MM.1S (cell line): ENCODE measurements at regions not wholly inside any gene's neighbourhood (a gene's known extent, or its start where the extent isn't known, plus 50 kb on each side); places are given as distances from the start of the nearest gene placed in this dataset.

ENCODE experiments used
- DNase-seq: peaks from one replicate; pipeline ENCODE4 v3.0.0-alpha.2; 2015
- H2AFZ ChIP-seq: fragments of 300-600 bp; sonication (generic); 2 replicates; pipeline ENCODE4 v1.6.0; 2016; ENCODE audit warnings: antibody characterized with exemption, low read length
- H3F3A ChIP-seq: fragments of 300-600 bp; sonication (generic); 2 replicates; pipeline ENCODE4 v1.6.1; 2016; ENCODE audit warnings: mild to moderate bottlenecking, antibody characterized with exemption, low read length, moderate library complexity, mixed read lengths; ENCODE audit not compliant: insufficient read depth
- H3K27ac ChIP-seq: fragments of 300-600 bp; sonication (generic); 2 replicates; pipeline ENCODE4 v1.5.1; 2016; ENCODE audit warnings: mild to moderate bottlenecking, low read length
- H3K27me3 ChIP-seq: fragments of 300-600 bp; sonication (generic); replicated peaks from 2 replicates; pipeline ENCODE4 v1.6.0; 2016; ENCODE audit warnings: low read length; ENCODE audit not compliant: insufficient read depth
- H3K36me3 ChIP-seq: fragments of 300-600 bp; sonication (generic); replicated peaks from 2 replicates; pipeline ENCODE4 v1.6.1; 2016; ENCODE audit warnings: mild to moderate bottlenecking, low read length, mixed read lengths; ENCODE audit not compliant: insufficient read depth
- H3K4me1 ChIP-seq: fragments of 300-600 bp; sonication (generic); 2 replicates; pipeline ENCODE4 v1.6.1; 2016; ENCODE audit warnings: low read length, mixed read lengths
- H3K4me2 ChIP-seq: fragments of 300-600 bp; sonication (generic); 2 replicates; pipeline ENCODE4 v1.6.0; 2016; ENCODE audit warnings: low read depth, low read length
- H3K4me3 ChIP-seq: fragments of 300-600 bp; sonication (generic); 2 replicates; pipeline ENCODE4 v1.5.1; 2016; ENCODE audit warnings: low read length, mixed read lengths
- H3K79me2 ChIP-seq: fragments of 300-600 bp; sonication (generic); 2 replicates; pipeline ENCODE4 v1.6.1; 2016; ENCODE audit warnings: mixed run types, low read length, mixed read lengths
- H3K9ac ChIP-seq: fragments of 300-600 bp; sonication (generic); 2 replicates; pipeline ENCODE4 v1.6.1; 2016; ENCODE audit warnings: low read length, mixed read lengths
- H3K9me2 ChIP-seq: fragments of 300-600 bp; sonication (generic); replicated peaks from 2 replicates; pipeline ENCODE4 v1.6.1; 2016; ENCODE audit warnings: mild to moderate bottlenecking, low read length, mixed read lengths; ENCODE audit not compliant: insufficient read depth
- H3K9me3 ChIP-seq: fragments of 300-600 bp; sonication (generic); replicated peaks from 2 replicates; pipeline ENCODE4 v1.6.1; 2016; ENCODE audit warnings: mild to moderate bottlenecking, low read length, mixed read lengths; ENCODE audit not compliant: insufficient read depth
- H4K20me1 ChIP-seq: fragments of 300-600 bp; sonication (generic); 2 replicates; pipeline ENCODE4 v1.6.1; 2016; ENCODE audit warnings: mild to moderate bottlenecking, low read length, moderate library complexity, mixed read lengths; ENCODE audit not compliant: insufficient read depth
- EZH2 ChIP-seq: fragments of 300-600 bp; sonication (generic); optimal IDR thresholded peaks from 2 replicates; pipeline ENCODE3; 2017; ENCODE audit warnings: low read depth, mild to moderate bottlenecking, antibody characterized with exemption, low read length, mixed read lengths
- EZH2phosphoT487 ChIP-seq: fragments of 300-600 bp; sonication (generic); IDR thresholded peaks from 2 replicates; pipeline ENCODE4 v1.6.1; 2018; ENCODE audit warnings: antibody characterized with exemption, low read length
- TF ChIP-seq, protein P1 (sequence below): fragments of 300-600 bp; sonication (generic); IDR thresholded peaks from 2 replicates; pipeline ENCODE4 v1.5.1; 2016; ENCODE audit warnings: antibody characterized with exemption, low read length, mixed read lengths

- Histone ChIP-seq H3K27ac (no peak overlapping the region), H4K20me1 (no peaks in the 10 kb centered on the region), H3K4me3 (no peak overlapping the region), H2AFZ (no peak overlapping the region), H3K9ac (no peak overlapping the region), H3K4me1 (no peaks in the 10 kb centered on the region), H3K4me2 (no peak overlapping the region), H3F3A (no peaks in the 10 kb centered on the region), H3K9me3 (no peaks in the 10 kb centered on the region), H3K9me2 (no peaks in the 10 kb centered on the region), H3K36me3 (no peaks in the 10 kb centered on the region), H3K27me3 (no peaks in the 10 kb centered on the region), H3K79me2 (no peaks in the 10 kb centered on the region)
- TF ChIP-seq EZH2 (no peak), EZH2phosphoT487 (no peak)
- TF ChIP-seq, protein P1, sequence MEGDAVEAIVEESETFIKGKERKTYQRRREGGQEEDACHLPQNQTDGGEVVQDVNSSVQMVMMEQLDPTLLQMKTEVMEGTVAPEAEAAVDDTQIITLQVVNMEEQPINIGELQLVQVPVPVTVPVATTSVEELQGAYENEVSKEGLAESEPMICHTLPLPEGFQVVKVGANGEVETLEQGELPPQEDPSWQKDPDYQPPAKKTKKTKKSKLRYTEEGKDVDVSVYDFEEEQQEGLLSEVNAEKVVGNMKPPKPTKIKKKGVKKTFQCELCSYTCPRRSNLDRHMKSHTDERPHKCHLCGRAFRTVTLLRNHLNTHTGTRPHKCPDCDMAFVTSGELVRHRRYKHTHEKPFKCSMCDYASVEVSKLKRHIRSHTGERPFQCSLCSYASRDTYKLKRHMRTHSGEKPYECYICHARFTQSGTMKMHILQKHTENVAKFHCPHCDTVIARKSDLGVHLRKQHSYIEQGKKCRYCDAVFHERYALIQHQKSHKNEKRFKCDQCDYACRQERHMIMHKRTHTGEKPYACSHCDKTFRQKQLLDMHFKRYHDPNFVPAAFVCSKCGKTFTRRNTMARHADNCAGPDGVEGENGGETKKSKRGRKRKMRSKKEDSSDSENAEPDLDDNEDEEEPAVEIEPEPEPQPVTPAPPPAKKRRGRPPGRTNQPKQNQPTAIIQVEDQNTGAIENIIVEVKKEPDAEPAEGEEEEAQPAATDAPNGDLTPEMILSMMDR = no peak
- no peak for DNase-seq
Measured at GRCh38 chr12:66799551-66799950, 120.7 kb upstream of the GRIP1 start.

GRCh38 chr12:66800046-66800445 is 121.2 kb upstream of the GRIP1 start:
- Histone ChIP-seq H4K20me1 (no peaks in the 10 kb centered on the region), H3K9me2 (no peaks in the 10 kb centered on the region), H3K4me1 (no peaks in the 10 kb centered on the region), H3K4me3 (no peak overlapping the region), H3K27me3 (no peaks in the 10 kb centered on the region), H3K9me3 (no peaks in the 10 kb centered on the region), H3K4me2 (no peak overlapping the region), H3K9ac (no peak overlapping the region), H3K27ac (no peak overlapping the region), H2AFZ (no peak overlapping the region), H3K36me3 (no peaks in the 10 kb centered on the region), H3K79me2 (no peaks in the 10 kb centered on the region), H3F3A (no peaks in the 10 kb centered on the region)
- no peak for TF ChIP-seq EZH2
- no peak for TF ChIP-seq EZH2phosphoT487
- TF ChIP-seq, protein P1 = no peak
- DNase-seq = no peak

GRCh38 chr12:66803930-66804329 is 125.1 kb upstream of the GRIP1 start:
- no peak for DNase-seq
- no peak for TF ChIP-seq EZH2
- no peak for TF ChIP-seq EZH2phosphoT487
- TF ChIP-seq, protein P1 = no peak
- no peaks in the 10 kb centered on the region for H3K4me1 ChIP-seq
- no peak overlapping the region for H3K27ac ChIP-seq
- H3K4me3 ChIP-seq = no peak overlapping the region
- H4K20me1 ChIP-seq = no peaks in the 10 kb centered on the region
- H3K36me3 ChIP-seq = no peaks in the 10 kb centered on the region
- no peak overlapping the region for H3K4me2 ChIP-seq
- no peaks in the 10 kb centered on the region for H3K9me2 ChIP-seq
- no peaks in the 10 kb centered on the region for H3K27me3 ChIP-seq
- H2AFZ ChIP-seq = no peak overlapping the region
- no peaks in the 10 kb centered on the region for H3K79me2 ChIP-seq
- no peaks in the 10 kb centered on the region for H3K9me3 ChIP-seq
- H3F3A ChIP-seq = no peaks in the 10 kb centered on the region
- no peak overlapping the region for H3K9ac ChIP-seq
